ENCODE measurements at regions not wholly inside any gene's neighbourhood (a gene's known extent, or its start where the extent isn't known, plus 50 kb on each side); places are given as distances from the start of the nearest gene placed in this dataset.
"Not testable (repeated sequence)": the region's sequence is repeated elsewhere in the genome, so short reads cannot be mapped to it uniquely, and the experiment has no call there.

GRCh38 chr18:52090005-52090404 lies 250.0 kb upstream of the DCC start:
- no peaks in the 10 kb centered on the region for H3K9me3 ChIP-seq (ENCODE audit: control insufficient read depth, low read length, poor library complexity, severe bottlenecking)
- DNase-seq (no peak), ATAC-seq (no peak)
- Mint-ChIP-seq H3K36me3 (ENCODE audit: low read depth) (no peaks in the 10 kb centered on the region), H3K4me3 (no peak overlapping the region), H3K27me3 (no peaks in the 10 kb centered on the region), H3K27ac (no peak overlapping the region), H3K4me1 (no peaks in the 10 kb centered on the region)

GRCh38 chr18:52093171-52093570 lies 246.8 kb upstream of the DCC start:
- ATAC-seq (no peak), DNase-seq (no peak)
- Mint-ChIP-seq H3K4me1 (no peaks in the 10 kb centered on the region), H3K36me3 (ENCODE audit: low read depth) (no peaks in the 10 kb centered on the region), H3K4me3 (no peak overlapping the region), H3K27me3 (no peaks in the 10 kb centered on the region), H3K27ac (no peak overlapping the region)
- no peaks in the 10 kb centered on the region for H3K9me3 ChIP-seq (ENCODE audit: control insufficient read depth, low read length, poor library complexity, severe bottlenecking)

GRCh38 chr18:52118684-52119083 lies 221.3 kb upstream of the DCC start:
- Mint-ChIP-seq H3K27ac (no peak overlapping the region), H3K27me3 (no peaks in the 10 kb centered on the region), H3K36me3 (ENCODE audit: low read depth) (no peaks in the 10 kb centered on the region), H3K4me3 (no peak overlapping the region), H3K4me1 (no peaks in the 10 kb centered on the region)
- no peak for ATAC-seq
- no peak for DNase-seq
- H3K9me3 ChIP-seq (ENCODE audit: control insufficient read depth, low read length, poor library complexity, severe bottlenecking) = no peaks in the 10 kb centered on the region

DNA sequence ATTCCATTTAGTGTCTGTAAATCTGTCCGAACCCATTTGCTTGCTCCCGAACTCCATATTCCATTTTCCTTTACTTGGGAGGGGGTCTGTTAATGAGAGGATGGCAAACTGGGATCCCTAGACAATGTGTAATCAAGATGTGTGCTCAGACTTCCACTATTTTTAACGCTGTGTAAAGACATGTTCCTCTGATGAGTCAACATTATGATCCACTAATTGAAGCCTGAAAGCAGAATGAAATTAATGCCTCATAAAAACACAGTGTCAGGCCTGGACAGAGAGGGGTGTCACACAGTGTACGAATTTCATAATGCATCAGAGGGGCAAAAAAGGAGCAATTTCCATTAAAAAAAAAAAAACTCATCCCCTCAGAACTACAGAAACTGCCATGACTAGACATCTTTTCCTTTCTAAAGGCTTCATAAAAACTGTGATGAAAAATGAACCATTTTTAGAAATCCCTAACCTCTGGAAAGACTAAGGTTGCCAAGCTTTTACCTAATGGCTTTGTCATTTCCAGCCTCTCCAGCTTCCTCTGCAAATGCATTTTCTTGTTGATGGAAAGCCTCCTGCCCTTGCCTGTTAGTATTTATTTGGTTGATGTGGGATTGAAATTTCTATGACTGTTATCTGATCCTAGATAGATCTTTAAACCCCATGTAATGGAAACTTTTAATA lies 209.2 kb upstream of the DCC start:
- no peak overlapping the region for H3K4me3 Mint-ChIP-seq
- ATAC-seq (no peak), DNase-seq (no peak)
- no peaks in the 10 kb centered on the region for H3K36me3 Mint-ChIP-seq (ENCODE audit: low read depth)
- no peaks in the 10 kb centered on the region for H3K27me3 Mint-ChIP-seq
- no peaks in the 10 kb centered on the region for H3K9me3 ChIP-seq (ENCODE audit: control insufficient read depth, low read length, poor library complexity, severe bottlenecking)
- H3K27ac Mint-ChIP-seq = no peak overlapping the region
- no peaks in the 10 kb centered on the region for H3K4me1 Mint-ChIP-seq

- Mint-ChIP-seq H3K4me3 (no peak overlapping the region), H3K27me3 (no peaks in the 10 kb centered on the region), H3K27ac (no peak overlapping the region), H3K4me1 (no peaks in the 10 kb centered on the region), H3K36me3 (ENCODE audit: low read depth) (no peaks in the 10 kb centered on the region)
- ATAC-seq (no peak), DNase-seq (no peak)
- H3K9me3 ChIP-seq (ENCODE audit: control insufficient read depth, low read length, poor library complexity, severe bottlenecking) = no peaks in the 10 kb centered on the region
These were observed 208.2 kb upstream of the DCC start for GRCh38 chr18:52131845-52132244.

DNA sequence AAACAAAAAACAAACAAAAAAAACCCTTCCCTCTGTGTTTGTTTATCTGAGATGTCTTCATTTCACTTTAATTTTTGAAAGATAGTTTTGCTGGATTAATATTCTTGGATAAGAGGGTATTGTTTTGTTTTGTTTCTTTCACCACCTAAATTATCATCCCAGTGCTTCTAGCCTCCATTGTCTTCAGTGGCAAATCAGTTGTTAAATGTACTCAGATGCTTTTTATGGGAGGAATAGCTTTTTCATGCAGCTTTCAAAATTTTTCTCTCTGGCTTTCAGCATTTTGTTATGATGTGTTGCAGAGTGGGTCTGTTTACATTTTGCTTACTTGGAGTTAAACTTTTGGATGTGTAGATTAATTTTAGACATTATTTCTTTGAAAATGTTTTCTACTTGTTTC lies 203.5 kb upstream of the DCC start:
- H3K9me3 ChIP-seq (ENCODE audit: control insufficient read depth, low read length, poor library complexity, severe bottlenecking) = no peaks in the 10 kb centered on the region
- no peaks in the 10 kb centered on the region for H3K36me3 Mint-ChIP-seq (ENCODE audit: low read depth)
- H3K27me3 Mint-ChIP-seq = no peaks in the 10 kb centered on the region
- no peak overlapping the region for H3K4me3 Mint-ChIP-seq
- DNase-seq (no peak), ATAC-seq (no peak)
- no peaks in the 10 kb centered on the region for H3K4me1 Mint-ChIP-seq
- no peak overlapping the region for H3K27ac Mint-ChIP-seq

DNA sequence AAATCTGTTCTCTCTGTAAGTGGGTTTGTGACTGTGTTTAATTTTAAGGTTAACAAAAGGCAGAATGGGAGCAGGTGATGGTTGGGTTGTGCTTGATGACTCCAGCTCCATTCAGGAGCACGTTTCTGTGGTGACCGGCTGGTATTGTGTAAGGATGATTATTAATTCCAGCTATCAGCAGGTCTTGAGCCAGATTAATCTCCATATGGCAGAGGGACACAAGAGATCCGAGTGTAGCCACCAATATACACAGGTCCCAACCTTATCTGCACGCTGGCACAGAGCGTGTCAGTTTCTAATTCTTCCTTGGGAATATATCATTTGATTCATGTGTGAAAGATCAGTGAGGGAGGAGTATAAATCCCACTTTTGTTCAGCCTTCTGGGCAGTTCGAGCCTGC lies 199.0 kb upstream of the DCC start:
- H3K4me1 Mint-ChIP-seq = no peaks in the 10 kb centered on the region
- no peak overlapping the region for H3K4me3 Mint-ChIP-seq
- ATAC-seq (no peak), DNase-seq (no peak)
- no peak overlapping the region for H3K27ac Mint-ChIP-seq
- H3K36me3 Mint-ChIP-seq (ENCODE audit: low read depth) = no peaks in the 10 kb centered on the region
- H3K9me3 ChIP-seq (ENCODE audit: control insufficient read depth, low read length, poor library complexity, severe bottlenecking) = no peaks in the 10 kb centered on the region
- no peaks in the 10 kb centered on the region for H3K27me3 Mint-ChIP-seq

DNA sequence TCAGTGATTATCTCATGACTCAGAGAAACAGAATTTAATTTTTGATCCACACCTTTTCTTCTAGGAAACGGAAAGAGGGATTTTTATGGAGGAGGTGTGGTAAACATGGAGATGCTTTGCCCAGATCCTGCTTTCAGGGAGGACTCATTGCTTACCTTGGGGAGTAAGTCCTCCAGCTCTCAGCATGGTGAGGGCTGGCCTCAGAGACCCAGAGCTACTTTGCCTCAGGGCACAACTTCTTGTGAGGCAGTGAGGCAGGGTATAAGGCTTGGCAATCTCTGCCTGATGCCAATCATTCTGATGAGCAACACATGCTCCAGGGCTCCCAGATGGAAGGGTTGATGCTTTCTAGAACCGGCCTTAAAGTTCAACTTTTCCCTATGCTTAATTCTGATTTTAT lies 189.9 kb upstream of the DCC start:
- Mint-ChIP-seq H3K4me1 (no peaks in the 10 kb centered on the region), H3K27me3 (no peaks in the 10 kb centered on the region), H3K27ac (no peak overlapping the region), H3K36me3 (ENCODE audit: low read depth) (no peaks in the 10 kb centered on the region), H3K4me3 (no peak overlapping the region)
- DNase-seq (no peak), ATAC-seq (no peak)
- H3K9me3 ChIP-seq (ENCODE audit: control insufficient read depth, low read length, poor library complexity, severe bottlenecking) = no peaks in the 10 kb centered on the region

GRCh38 chr18:52152036-52152435 lies 188.0 kb upstream of the DCC start:
- Mint-ChIP-seq H3K4me1 (no peaks in the 10 kb centered on the region), H3K27me3 (no peaks in the 10 kb centered on the region), H3K36me3 (ENCODE audit: low read depth) (no peaks in the 10 kb centered on the region), H3K27ac (no peak overlapping the region), H3K4me3 (no peak overlapping the region)
- no peak for ATAC-seq
- DNase-seq = no peak
- no peaks in the 10 kb centered on the region for H3K9me3 ChIP-seq (ENCODE audit: control insufficient read depth, low read length, poor library complexity, severe bottlenecking)

DNA sequence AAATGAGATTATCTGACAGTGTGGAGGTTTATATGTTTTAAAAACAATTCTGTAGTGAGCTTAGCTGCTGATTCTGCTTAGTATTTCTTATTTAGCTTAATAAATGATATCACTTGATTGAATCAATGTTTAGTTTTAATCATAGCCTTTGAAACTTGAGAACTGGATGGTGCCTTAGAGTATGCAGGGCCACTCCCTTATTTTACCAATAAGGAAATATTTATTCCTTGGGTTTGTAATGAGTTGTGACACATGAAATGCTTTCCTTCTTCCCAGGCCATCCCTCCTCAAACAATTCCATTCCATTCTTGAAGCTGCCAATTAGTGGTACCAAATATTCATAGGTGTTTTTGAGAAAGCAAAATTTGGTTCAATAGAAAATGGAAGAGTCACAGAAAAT lies 183.8 kb upstream of the DCC start:
- no peak for ATAC-seq

DNA sequence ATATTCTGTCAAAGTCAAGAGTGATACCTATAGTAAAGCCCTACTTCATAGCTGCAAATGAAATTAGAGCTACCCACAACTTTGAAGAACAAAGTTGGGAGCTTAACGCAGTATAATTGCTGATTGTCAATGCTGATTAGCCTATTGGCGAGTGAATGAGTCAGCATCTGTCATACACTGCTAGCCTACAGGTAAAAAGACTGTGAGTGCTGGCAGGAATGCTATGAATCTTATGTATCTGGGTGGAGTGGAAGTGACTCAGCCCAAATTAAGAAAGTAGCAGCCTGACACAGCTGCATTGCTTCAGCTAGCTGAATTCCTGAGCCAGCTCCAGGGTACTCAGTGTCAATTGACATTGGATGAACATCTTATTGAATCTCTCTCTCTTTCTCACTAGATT lies 179.4 kb upstream of the DCC start:
- Mint-ChIP-seq H3K27me3 (no peaks in the 10 kb centered on the region), H3K4me3 (no peak overlapping the region)
- no peaks in the 10 kb centered on the region for H3K9me3 ChIP-seq (ENCODE audit: control insufficient read depth, low read length, poor library complexity, severe bottlenecking)

More for the DNA sequence above, 183.8 kb upstream of the DCC start:
- Mint-ChIP-seq H3K4me3 (no peak overlapping the region), H3K36me3 (ENCODE audit: low read depth) (no peaks in the 10 kb centered on the region), H3K27me3 (no peaks in the 10 kb centered on the region), H3K4me1 (no peaks in the 10 kb centered on the region), H3K27ac (no peak overlapping the region)
- DNase-seq = no peak
- no peaks in the 10 kb centered on the region for H3K9me3 ChIP-seq (ENCODE audit: control insufficient read depth, low read length, poor library complexity, severe bottlenecking)

GRCh38 chr18:52163478-52163877 lies 176.5 kb upstream of the DCC start:
- no peak overlapping the region for H3K27ac Mint-ChIP-seq
- no peaks in the 10 kb centered on the region for H3K36me3 Mint-ChIP-seq (ENCODE audit: low read depth)
- DNase-seq (no peak), ATAC-seq (no peak)
- no peaks in the 10 kb centered on the region for H3K27me3 Mint-ChIP-seq
- H3K9me3 ChIP-seq (ENCODE audit: control insufficient read depth, low read length, poor library complexity, severe bottlenecking) = no peaks in the 10 kb centered on the region
- H3K4me3 Mint-ChIP-seq = no peak overlapping the region
- H3K4me1 Mint-ChIP-seq = no peaks in the 10 kb centered on the region

More for the DNA sequence above, 179.4 kb upstream of the DCC start:
- H3K4me1 Mint-ChIP-seq = no peaks in the 10 kb centered on the region
- ATAC-seq (no peak), DNase-seq (no peak)
- H3K36me3 Mint-ChIP-seq (ENCODE audit: low read depth) = no peaks in the 10 kb centered on the region
- H3K27ac Mint-ChIP-seq = no peak overlapping the region

- ATAC-seq; H3K4me3 Mint-ChIP-seq; H3K9me3 ChIP-seq (ENCODE audit: control insufficient read depth, low read length, poor library complexity, severe bottlenecking); H3K4me1 Mint-ChIP-seq; DNase-seq; H3K27me3 Mint-ChIP-seq; H3K27ac Mint-ChIP-seq; H3K36me3 Mint-ChIP-seq (ENCODE audit: low read depth): not testable (repeated sequence)
These were observed 171.9 kb upstream of the DCC start for GRCh38 chr18:52168131-52168530.

- Mint-ChIP-seq H3K36me3 (ENCODE audit: low read depth) (no peaks in the 10 kb centered on the region), H3K27ac (no peak overlapping the region), H3K27me3 (no peaks in the 10 kb centered on the region), H3K4me3 (no peak overlapping the region), H3K4me1 (no peaks in the 10 kb centered on the region)
- DNase-seq = no peak
- H3K9me3 ChIP-seq (ENCODE audit: control insufficient read depth, low read length, poor library complexity, severe bottlenecking) = no peaks in the 10 kb centered on the region
- ATAC-seq = no peak
These were observed 165.8 kb upstream of the DCC start for GRCh38 chr18:52174220-52174619.

Data from T-helper 17 cell (primary cell).